Left lung (tissue), 4 donors: ENCODE measurements at regions not wholly inside any gene's neighbourhood (a gene's known extent, or its start where the extent isn't known, plus 50 kb on each side); places are given as distances from the start of the nearest gene placed in this dataset.

ENCODE experiments used
- ATAC-seq: fragments of 200-7000 bp; cut with Tn5 transposase; one replicate; pipeline ENCODE4 v1.9.1; 2020; ENCODE audit warnings: moderate library complexity
- DNase-seq, 4 donors: peaks; one replicate each; pipeline ENCODE4 v3.0.0-alpha.2; 2013 to 2020
- H3K27ac ChIP-seq, 2 donors: fragments of 200-600 bp; sonication (generic) in 1 of 2; one replicate each; pipeline versions ENCODE4 v1.5.0 to v1.8.0; 2020 to 2021
- H3K27me3 ChIP-seq, 2 donors: fragments of 200-600 bp; sonication (generic) in 1 of 2; one replicate each; pipeline versions ENCODE4 v1.5.0 to v1.8.0; 2020 to 2021
- H3K36me3 ChIP-seq, 2 donors: fragments of 200-600 bp; sonication (generic) in 1 of 2; one replicate each; pipeline versions ENCODE4 v1.5.0 to v1.8.0; 2020 to 2021
- H3K4me1 ChIP-seq, 2 donors: fragments of 200-600 bp; one replicate each; pipeline ENCODE4 v1.8.0; 2021
- H3K4me3 ChIP-seq, 2 donors: fragments of 200-600 bp; sonication (generic) in 1 of 2; one replicate each; pipeline versions ENCODE4 v1.5.0 to v1.8.0; 2020 to 2021; ENCODE audit warnings: mild to moderate bottlenecking in 1 of 2
- H3K9me3 ChIP-seq, 2 donors: fragments of 200-600 bp; sonication (generic) in 1 of 2; one replicate each; pipeline versions ENCODE4 v1.5.0 to v1.8.0; 2020 to 2021
- intact Hi-C, 2 donors: fragments of 100-400 bp; cut with DNase I; formaldehyde crosslinking; loops; one replicate each; pipeline versions ENCODE4 v1.11.2 to v1.14.2; 2022
- TF ChIP-seq, protein P1 (sequence below), 2 donors: fragments of 200-600 bp; sonication (generic) in 1 of 2; IDR thresholded peaks; one replicate each; pipeline versions ENCODE4 v1.5.0 to v1.8.0; 2021; ENCODE audit warnings: antibody characterized with exemption in 2 of 2
- donor health status: DM: no; HTN: yes; CAD: no.
- donor health status: DM: no; HTN: no; CAD: no.

DNA sequence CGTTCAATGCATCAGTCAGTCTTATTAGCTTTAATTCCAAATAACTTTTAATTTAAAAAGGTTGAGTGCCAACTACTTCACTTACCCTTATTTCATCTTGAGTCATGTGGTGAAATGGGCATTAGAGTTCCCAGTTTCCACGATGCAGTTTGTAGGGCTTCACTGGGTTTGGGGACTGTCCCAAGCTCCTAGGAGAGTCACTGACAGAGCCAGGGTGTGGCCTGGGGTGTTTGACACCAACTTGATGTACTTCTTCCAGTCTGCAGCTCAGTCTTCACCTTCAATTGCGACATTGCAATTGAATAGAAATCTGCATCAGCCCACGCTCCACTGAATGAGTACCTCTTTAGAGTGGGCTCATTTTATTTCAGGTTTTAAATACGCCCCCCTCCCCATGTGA is 165.3 kb downstream of the ARL4C start:
- Histone ChIP-seq H3K4me3 (no peak overlapping the region), H3K27ac (no peak overlapping the region), H3K4me1 (no peaks in the 10 kb centered on the region), H3K27me3 (no peaks in the 10 kb centered on the region), H3K36me3 (no peaks in the 10 kb centered on the region), H3K9me3 (no peaks in the 10 kb centered on the region)
- intact Hi-C loops = no loop called here
- TF ChIP-seq, protein P1, sequence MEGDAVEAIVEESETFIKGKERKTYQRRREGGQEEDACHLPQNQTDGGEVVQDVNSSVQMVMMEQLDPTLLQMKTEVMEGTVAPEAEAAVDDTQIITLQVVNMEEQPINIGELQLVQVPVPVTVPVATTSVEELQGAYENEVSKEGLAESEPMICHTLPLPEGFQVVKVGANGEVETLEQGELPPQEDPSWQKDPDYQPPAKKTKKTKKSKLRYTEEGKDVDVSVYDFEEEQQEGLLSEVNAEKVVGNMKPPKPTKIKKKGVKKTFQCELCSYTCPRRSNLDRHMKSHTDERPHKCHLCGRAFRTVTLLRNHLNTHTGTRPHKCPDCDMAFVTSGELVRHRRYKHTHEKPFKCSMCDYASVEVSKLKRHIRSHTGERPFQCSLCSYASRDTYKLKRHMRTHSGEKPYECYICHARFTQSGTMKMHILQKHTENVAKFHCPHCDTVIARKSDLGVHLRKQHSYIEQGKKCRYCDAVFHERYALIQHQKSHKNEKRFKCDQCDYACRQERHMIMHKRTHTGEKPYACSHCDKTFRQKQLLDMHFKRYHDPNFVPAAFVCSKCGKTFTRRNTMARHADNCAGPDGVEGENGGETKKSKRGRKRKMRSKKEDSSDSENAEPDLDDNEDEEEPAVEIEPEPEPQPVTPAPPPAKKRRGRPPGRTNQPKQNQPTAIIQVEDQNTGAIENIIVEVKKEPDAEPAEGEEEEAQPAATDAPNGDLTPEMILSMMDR (IDR thresholded peaks at IDR 0.05) = no peak
- DNase-seq (no peak), ATAC-seq (no peak)

DNA sequence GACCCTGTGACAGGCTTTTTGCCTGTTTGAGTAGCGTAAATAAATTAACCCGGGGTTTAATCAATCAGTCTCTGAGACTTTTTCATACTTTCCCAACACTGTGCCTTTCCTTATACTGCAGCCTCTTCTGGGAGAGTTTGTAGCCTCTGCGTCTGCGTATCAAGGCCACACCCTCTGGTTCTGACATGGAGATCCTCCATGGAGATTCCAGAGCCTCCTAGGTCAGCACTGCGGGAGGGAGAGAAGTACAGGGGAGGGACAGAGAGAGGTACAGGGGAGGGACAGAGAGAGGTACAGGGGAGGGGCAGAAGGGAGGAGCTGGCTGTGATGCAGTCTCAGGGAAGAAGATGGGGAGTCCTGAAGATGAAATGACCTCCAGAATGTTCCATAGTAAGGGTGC is 166.0 kb downstream of the ARL4C start:
- intact Hi-C loops = no loop called here
- no peaks in the 10 kb centered on the region for H3K9me3 ChIP-seq
- H3K27me3 ChIP-seq = no peaks in the 10 kb centered on the region
- ATAC-seq (no peak), DNase-seq (no peak)
- H3K4me3 ChIP-seq = no peak overlapping the region
- no peak overlapping the region for H3K27ac ChIP-seq
- no peaks in the 10 kb centered on the region for H3K4me1 ChIP-seq
- H3K36me3 ChIP-seq = no peaks in the 10 kb centered on the region
- TF ChIP-seq, protein P1 (IDR thresholded peaks at IDR 0.05) = no peak

DNA sequence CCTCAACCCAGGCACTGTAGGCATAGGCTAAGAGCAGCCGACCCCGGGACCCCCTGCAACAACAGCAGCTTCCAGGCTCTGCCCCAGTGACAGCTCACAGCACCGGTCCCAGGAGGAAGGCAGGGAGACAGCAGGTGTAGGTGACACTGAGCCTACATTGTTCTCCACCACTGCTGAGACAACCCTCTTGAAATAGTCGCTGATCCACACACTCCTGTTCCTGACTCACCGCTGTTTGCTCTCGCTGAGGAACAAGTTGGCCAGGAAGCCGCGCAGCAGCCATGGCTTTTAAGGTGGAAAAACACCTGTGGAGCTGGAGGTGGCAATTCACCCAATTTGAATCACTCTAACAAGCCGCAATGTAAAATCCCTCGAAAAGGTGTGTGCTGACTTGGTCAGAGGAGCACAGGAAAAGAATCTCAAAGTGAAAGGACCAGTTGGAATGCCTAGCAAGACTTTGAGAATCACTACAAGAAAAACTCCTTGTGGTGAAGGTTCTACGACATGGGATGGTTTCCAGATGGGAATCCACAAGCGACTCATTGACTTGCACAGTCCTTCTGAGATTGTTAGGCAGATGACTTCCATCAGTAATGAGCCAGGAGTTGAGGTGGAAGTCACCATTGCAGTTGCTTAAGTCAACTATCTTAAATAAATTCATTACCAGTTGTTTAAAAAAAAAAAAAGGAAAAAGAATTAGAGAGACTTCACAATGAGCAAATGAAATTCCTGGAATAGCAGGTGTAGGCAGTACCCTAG is 167.5 kb downstream of the ARL4C start:
- Histone ChIP-seq H3K9me3 (no peaks in the 10 kb centered on the region), H3K27ac (no peak overlapping the region), H3K27me3 (no peaks in the 10 kb centered on the region), H3K36me3 (no peaks in the 10 kb centered on the region), H3K4me1 (no peaks in the 10 kb centered on the region), H3K4me3 (no peak overlapping the region)
- TF ChIP-seq, protein P1 (IDR thresholded peaks at IDR 0.05) = no peak
- peak; percentile 89 for ATAC-seq
- intact Hi-C loops = no loop called here
- no peak for DNase-seq

DNA sequence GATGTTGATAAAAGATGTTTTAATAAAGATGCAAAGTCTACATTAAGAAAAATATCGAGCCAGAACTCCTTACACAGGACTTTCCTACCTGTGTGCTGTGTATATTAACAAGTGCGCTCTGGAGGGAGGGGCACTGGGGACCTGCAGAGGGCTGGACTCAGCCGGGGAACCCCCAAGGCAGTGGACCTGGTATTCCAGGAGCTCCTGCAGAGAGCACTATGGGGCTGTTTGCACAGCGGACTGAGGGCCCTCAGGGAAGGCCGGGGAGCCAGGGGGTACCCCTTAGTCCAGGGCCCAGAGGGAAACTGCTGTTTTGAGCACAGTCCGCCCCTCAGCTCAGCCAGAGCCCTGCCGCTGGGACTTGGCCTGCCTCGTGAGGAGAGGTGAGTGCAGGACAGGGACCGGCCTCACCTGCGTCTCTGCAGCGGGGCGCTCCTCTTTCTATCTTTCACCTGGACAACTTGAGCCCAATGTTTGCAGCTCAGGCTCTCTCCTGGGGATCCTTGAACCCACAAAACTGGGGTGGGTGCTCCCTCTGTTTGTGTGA is 168.4 kb downstream of the ARL4C start:
- Histone ChIP-seq H3K27me3 (no peaks in the 10 kb centered on the region), H3K4me3 (no peak overlapping the region), H3K9me3 (no peaks in the 10 kb centered on the region), H3K27ac (no peak overlapping the region), H3K36me3 (no peaks in the 10 kb centered on the region), H3K4me1 (no peaks in the 10 kb centered on the region)
- peak in 1 of 4 donors; percentile 19 for DNase-seq
- ATAC-seq = peak; percentile 62
- intact Hi-C loops = no loop called here
- TF ChIP-seq, protein P1 (IDR thresholded peaks at IDR 0.05) = no peak

DNA sequence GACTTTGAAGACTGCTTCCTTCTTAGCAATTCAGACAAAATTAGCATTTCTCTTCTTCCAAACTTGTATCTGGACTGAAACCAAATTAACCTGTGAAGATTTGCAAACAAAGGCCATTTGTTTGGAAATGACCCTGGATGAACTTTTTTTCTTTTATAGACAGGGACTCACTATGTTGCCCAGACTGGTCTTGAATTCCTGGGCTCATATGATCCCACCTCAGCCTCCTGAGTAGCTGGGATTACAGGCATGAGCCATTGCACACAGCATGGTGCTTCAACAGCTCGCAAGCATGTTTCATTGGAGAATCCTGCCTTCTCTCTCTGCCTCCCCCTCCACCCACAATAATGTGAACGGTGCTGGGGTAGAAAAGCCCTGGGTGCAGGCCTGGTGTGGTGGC is 170.2 kb downstream of the ARL4C start:
- Histone ChIP-seq H3K36me3 (no peaks in the 10 kb centered on the region), H3K27ac (no peak overlapping the region), H3K27me3 (no peaks in the 10 kb centered on the region), H3K9me3 (no peaks in the 10 kb centered on the region), H3K4me3 (no peak overlapping the region), H3K4me1 (no peaks in the 10 kb centered on the region)
- no peak for DNase-seq
- TF ChIP-seq, protein P1 (IDR thresholded peaks at IDR 0.05) = no peak
- intact Hi-C loops = no loop called here
- no peak for ATAC-seq
